ENCODE measurements at regions not wholly inside any gene's neighbourhood (a gene's known extent, or its start where the extent isn't known, plus 50 kb on each side); places are given as distances from the start of the nearest gene placed in this dataset.

DNA sequence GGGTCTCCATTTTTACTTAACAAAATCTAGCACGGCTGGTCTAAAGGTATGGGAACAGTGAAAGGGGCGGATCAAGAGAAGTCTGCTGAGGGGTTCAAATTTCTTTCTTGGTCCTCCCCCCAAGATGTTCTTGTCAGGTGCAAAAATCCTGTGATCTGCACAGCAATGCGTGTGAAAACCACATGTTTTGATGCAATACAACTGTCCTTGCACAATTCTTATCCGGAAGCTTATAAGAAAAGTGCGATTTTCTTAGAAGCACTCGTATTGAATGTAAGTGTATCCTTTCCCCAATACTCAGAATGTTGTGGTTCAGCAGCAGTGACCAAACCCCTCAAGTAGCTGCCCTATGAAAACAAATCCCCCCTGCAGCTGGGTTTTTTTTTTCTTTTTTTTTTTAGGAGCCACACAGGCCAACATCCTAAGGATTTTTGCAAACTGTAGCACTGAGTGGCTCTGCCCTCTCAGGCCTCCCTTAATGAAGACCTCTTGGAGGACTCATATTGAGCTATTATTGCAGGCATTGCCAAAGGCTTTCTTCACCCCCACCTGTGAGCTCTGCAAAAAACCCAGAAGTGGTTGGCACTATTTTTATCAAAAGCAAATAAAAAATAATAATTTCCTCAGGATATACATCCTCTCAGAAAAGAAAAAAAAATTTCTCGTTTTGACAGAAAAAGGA is 151.9 kb upstream of the ITGB1 start:
- H4K20me1 ChIP-seq (ENCODE audit: insufficient read depth, low read length): no peaks in the 10 kb centered on the region
- no peak overlapping the region for H2BK5ac ChIP-seq (ENCODE audit: low read depth, low read length, poor library complexity, severe bottlenecking)
- H2AK5ac ChIP-seq (ENCODE audit: low read depth, low read length): no peak overlapping the region
- no peaks in the 10 kb centered on the region for H3K36me3 ChIP-seq (ENCODE audit: control insufficient read depth, insufficient read depth, low read length)
- no peak overlapping the region for H2AK9ac ChIP-seq (replicated peaks; ENCODE audit: low read depth, low read length, poor library complexity)
- 0 out of 2 replicates have a peak overlapping the region, but pooled peaks have one; percentile 10 for H2BK20ac ChIP-seq (ENCODE audit: low read depth, low read length)
- H2AFZ ChIP-seq (replicated peaks; ENCODE audit: low read length, poor library complexity): no peak overlapping the region
- dilution Hi-C loops (cut with HindIII; ENCODE audit: low sequenced_read_pairs, unreplicated experiment): no loop called here
- WGBS, 2 experiments (ENCODE audit: extremely low coverage in 2 of 2, insufficient read length in 1 of 2): 88% methylated on average over 1 of the region's 7 CpGs; no CpG with 5 or more reads in 1 of the 2 experiments
- no peaks in the 10 kb centered on the region for H3K9me3 ChIP-seq (ENCODE audit: control insufficient read depth, insufficient read depth, low read length)
- TF ChIP-seq CEBPB (IDR thresholded peaks at IDR 0.05; ENCODE audit: low read depth, low read length) (no peak), RAD21 (IDR thresholded peaks at IDR 0.05; ENCODE audit: low read length) (no peak), CHD1 (IDR thresholded peaks at IDR 0.05; ENCODE audit: low read depth, low read length) (no peak), MAFK (IDR thresholded peaks at IDR 0.05; ENCODE audit: low read depth, low read length) (no peak), RCOR1 (IDR thresholded peaks at IDR 0.05; ENCODE audit: insufficient replicate concordance, low read length) (no peak), NFE2L2 (IDR thresholded peaks at IDR 0.05; ENCODE audit: low read depth, low read length) (no peak), CTCF (conservative IDR thresholded peaks at IDR 0.05; ENCODE audit: low read depth, low read length) (no peak), RFX5 (IDR thresholded peaks at IDR 0.05; ENCODE audit: low read depth, low read length) (no peak), POLR2A (IDR thresholded peaks at IDR 0.05; ENCODE audit: low read depth, low read length) (no peak), MAZ (IDR thresholded peaks at IDR 0.05; ENCODE audit: borderline replicate concordance, low read depth, low read length) (no peak), ELK1 (IDR thresholded peaks at IDR 0.05; ENCODE audit: borderline replicate concordance, low read depth, low read length) (no peak), SMC3 (IDR thresholded peaks at IDR 0.05; ENCODE audit: low read depth, low read length) (no peak)
- no peak overlapping the region for H3K23ac ChIP-seq (ENCODE audit: low read depth, low read length)
- no peak overlapping the region for H3K4me3 ChIP-seq (ENCODE audit: insufficient read depth, low read depth, low read length)
- no peak overlapping the region for H4K91ac ChIP-seq (ENCODE audit: insufficient read depth, low read depth, low read length)
- H3K14ac ChIP-seq (replicated peaks; ENCODE audit: low read depth, low read length): no peak overlapping the region
- H3K9me1 ChIP-seq (ENCODE audit: insufficient read depth, low read length): peaks cover 4% of the 10 kb centered on the region; the same call in 1 of the 2 replicates
- no peak overlapping the region for H3K4me2 ChIP-seq (ENCODE audit: low read depth, low read length)
- no peak overlapping the region for H4K5ac ChIP-seq (ENCODE audit: low read depth, low read length)
- H3K27me3 ChIP-seq (ENCODE audit: control insufficient read depth, insufficient read depth, low read length): no peaks in the 10 kb centered on the region
- H3K9ac ChIP-seq (ENCODE audit: low read depth, low read length): no peak overlapping the region
- in situ Hi-C loops (cut with MboI; ENCODE audit: low sequenced_read_pairs): no loop called here
- H3K4me1 ChIP-seq (ENCODE audit: control insufficient read depth, insufficient read depth, low read length): peaks cover 6% of the 10 kb centered on the region
- intact Hi-C loops (cut with micrococcal nuclease): loop anchor here (10.0 kb wide), 1 partner anchor 95 kb away; no protein-coding TSS in a partner anchor
- no peak overlapping the region; a peak in 1 of 4 replicates for H4K8ac ChIP-seq (ENCODE audit: low read depth in 2 of 2, low read length in 2 of 2)
- DNase-seq (no peak), ATAC-seq (ENCODE audit: low read depth) (no peak)
- BruUV-seq (replicated peaks): no TSS peak
- no peak overlapping the region for H2BK120ac ChIP-seq (ENCODE audit: low read depth, low read length)
- H3K79me1 ChIP-seq (ENCODE audit: low read depth in 1 of 2, low read length in 2 of 2): no peaks in the 10 kb centered on the region
- H3K56ac ChIP-seq (ENCODE audit: extremely low read depth, insufficient read depth, low read length): no peak overlapping the region
- ChIA-PET POLR2A (ENCODE audit: unreplicated experiment) (no interaction called here), CTCF (no interaction called here)
- no peak overlapping the region for H3K27ac ChIP-seq (ENCODE audit: insufficient read depth, low read length)
- peak overlapping the region; percentile 27; the same call in 1 of the 3 replicates for H2BK15ac ChIP-seq (ENCODE audit: low read depth, low read length)
- no peak overlapping the region for H3K18ac ChIP-seq (ENCODE audit: low read depth, low read length)
- H3K4ac ChIP-seq (ENCODE audit: low read depth, low read length): peak overlapping the region; percentile 16; the same call in 1 of the 2 replicates
